ENCODE measurements at regions not wholly inside any gene's neighbourhood (a gene's known extent, or its start where the extent isn't known, plus 50 kb on each side); places are given as distances from the start of the nearest gene placed in this dataset.

- TF ChIP-seq, protein P1, sequence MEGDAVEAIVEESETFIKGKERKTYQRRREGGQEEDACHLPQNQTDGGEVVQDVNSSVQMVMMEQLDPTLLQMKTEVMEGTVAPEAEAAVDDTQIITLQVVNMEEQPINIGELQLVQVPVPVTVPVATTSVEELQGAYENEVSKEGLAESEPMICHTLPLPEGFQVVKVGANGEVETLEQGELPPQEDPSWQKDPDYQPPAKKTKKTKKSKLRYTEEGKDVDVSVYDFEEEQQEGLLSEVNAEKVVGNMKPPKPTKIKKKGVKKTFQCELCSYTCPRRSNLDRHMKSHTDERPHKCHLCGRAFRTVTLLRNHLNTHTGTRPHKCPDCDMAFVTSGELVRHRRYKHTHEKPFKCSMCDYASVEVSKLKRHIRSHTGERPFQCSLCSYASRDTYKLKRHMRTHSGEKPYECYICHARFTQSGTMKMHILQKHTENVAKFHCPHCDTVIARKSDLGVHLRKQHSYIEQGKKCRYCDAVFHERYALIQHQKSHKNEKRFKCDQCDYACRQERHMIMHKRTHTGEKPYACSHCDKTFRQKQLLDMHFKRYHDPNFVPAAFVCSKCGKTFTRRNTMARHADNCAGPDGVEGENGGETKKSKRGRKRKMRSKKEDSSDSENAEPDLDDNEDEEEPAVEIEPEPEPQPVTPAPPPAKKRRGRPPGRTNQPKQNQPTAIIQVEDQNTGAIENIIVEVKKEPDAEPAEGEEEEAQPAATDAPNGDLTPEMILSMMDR (conservative IDR thresholded peaks at IDR 0.05; ENCODE audit: low read depth, low read length) = no peak
Measured at GRCh38 chr14:101102875-101103274, 199.4 kb upstream of the RTL1 start.

GRCh38 chr14:101103321-101103901 lies 199.9 kb upstream of the RTL1 start:
- TF ChIP-seq, protein P1 (conservative IDR thresholded peaks at IDR 0.05; ENCODE audit: low read depth, low read length) = no peak
- H3K4me3 ChIP-seq (ENCODE audit: low read depth, low read length) = no peak overlapping the region
- no peak for DNase-seq (ENCODE audit: low read depth)

More at GRCh38 chr14:101102875-101103274, 199.4 kb upstream of the RTL1 start:
- H3K4me3 ChIP-seq (ENCODE audit: low read depth, low read length) = no peak overlapping the region
- DNase-seq (ENCODE audit: low read depth) = no peak

GRCh38 chr14:101104485-101104884 lies 201.0 kb upstream of the RTL1 start:
- TF ChIP-seq, protein P1 (conservative IDR thresholded peaks at IDR 0.05; ENCODE audit: low read depth, low read length) = no peak
- no peak for DNase-seq (ENCODE audit: low read depth)
- no peak overlapping the region for H3K4me3 ChIP-seq (ENCODE audit: low read depth, low read length)

- TF ChIP-seq, protein P1 (conservative IDR thresholded peaks at IDR 0.05; ENCODE audit: low read depth, low read length) = no peak
- no peak for DNase-seq (ENCODE audit: low read depth)
- H3K4me3 ChIP-seq (ENCODE audit: low read depth, low read length) = no peak overlapping the region
Measured at GRCh38 chr14:101105045-101105444, 201.5 kb upstream of the RTL1 start.

DNA sequence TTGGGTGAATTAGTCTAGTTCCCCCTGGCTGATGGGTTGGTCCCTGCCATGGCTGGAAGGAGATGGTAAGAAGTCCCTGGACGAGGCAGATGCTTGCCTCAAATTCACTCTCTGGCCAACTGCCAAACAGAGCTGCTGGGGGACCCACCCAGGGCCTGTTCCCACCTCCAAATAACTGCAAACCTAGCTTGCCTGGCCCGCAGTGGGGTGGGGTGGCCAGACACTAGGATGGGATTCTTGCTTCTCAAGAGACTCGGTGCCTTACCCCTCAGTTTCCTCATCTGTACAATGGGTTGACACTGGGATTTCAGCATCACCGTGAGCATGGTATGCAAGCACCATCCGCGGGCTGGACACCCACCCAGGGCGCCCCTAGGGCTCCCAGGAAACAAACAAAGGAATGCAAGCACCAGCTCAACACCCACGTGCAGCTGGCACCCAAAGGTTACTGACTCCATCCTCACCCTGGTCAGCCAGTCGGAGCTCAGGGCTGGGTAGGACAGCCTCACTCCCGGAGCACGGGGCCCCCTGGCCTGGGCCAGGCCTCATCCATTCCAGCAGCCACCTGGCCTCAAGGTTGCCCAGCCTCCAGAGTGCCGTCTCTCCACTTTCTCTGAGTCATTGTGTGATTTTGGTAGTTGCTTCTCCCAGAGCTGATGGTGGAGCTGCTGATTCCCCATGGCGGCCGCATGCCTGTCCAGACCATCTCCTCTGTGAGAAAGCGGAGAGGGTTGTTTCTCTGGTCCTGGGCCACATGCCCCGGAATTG lies 205.2 kb upstream of the RTL1 start:
- DNase-seq (ENCODE audit: low read depth) = no peak
- TF ChIP-seq, protein P1 (conservative IDR thresholded peaks at IDR 0.05; ENCODE audit: low read depth, low read length) = no peak

GRCh38 chr14:101109347-101109638 lies 205.8 kb upstream of the RTL1 start:
- TF ChIP-seq, protein P1 (conservative IDR thresholded peaks at IDR 0.05; ENCODE audit: low read depth, low read length) = no peak
- H3K4me3 ChIP-seq (ENCODE audit: low read depth, low read length) = no peak overlapping the region
- no peak for DNase-seq (ENCODE audit: low read depth)

More for the DNA sequence above, 205.2 kb upstream of the RTL1 start:
- no peak overlapping the region for H3K4me3 ChIP-seq (ENCODE audit: low read depth, low read length)

Data from choroid plexus epithelial cell (primary cell).